Skin of body (tissue), 1 donor: ENCODE measurements at regions not wholly inside any gene's neighbourhood (a gene's known extent, or its start where the extent isn't known, plus 50 kb on each side); places are given as distances from the start of the nearest gene placed in this dataset.
"Not testable (repeated sequence)": the region's sequence is repeated elsewhere in the genome, so short reads cannot be mapped to it uniquely, and the experiment has no call there.

Experiments
- DNase-seq: peaks from one replicate; lab custom pipeline; 2025; lab: John Stamatoyannopoulos, UW

DNA sequence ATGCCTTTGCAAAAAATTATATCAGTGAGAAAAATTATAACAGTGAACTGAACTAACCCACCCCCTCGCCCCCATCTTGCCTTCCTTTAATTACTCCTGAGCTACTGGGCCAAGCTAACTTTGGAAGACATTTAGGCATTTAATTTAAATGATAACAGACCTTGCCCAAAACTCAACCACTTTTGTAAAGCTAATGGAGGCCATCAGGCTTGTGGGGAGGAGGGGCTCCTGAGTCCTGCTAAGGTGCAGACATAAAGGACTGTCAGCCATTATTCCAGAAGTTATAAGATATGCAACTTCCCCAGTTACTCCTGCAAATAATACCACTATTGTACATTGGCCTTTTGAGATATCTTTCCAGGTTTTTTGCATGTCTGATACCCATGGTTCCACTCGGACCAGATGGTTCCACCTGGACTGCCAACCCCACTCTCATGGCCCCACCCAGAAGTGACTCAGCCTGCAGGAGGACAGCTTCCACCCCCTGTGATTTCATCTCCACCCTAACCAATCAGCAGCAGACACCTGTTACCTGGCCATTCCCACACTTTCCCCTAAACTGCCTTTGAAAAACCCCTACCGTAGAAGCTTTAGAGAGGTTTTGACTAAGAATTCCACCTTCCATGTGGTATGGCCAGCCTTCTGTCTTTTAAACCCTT, 805.4 kb upstream of the CDH6 start:
- no peak for DNase-seq

DNA sequence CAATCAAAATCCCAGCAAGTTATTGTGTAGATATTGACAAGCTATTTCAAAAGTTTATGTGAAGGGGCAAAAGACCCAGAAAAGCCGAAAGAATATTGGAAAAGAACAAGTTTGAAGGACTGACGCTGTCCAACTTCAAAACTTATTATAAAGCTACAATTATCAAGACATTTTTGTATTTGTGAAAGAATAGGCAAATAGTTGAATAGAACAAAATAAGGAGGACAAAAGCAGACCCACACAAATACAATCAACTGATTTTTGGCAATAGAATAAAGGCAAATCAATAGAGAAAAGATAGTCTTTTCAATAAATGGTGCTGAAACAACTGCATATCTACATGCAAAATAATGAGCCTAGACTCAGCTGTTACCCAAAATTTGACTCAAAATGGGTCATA, 807.7 kb upstream of the CDH6 start:
- DNase-seq = no peak

DNA sequence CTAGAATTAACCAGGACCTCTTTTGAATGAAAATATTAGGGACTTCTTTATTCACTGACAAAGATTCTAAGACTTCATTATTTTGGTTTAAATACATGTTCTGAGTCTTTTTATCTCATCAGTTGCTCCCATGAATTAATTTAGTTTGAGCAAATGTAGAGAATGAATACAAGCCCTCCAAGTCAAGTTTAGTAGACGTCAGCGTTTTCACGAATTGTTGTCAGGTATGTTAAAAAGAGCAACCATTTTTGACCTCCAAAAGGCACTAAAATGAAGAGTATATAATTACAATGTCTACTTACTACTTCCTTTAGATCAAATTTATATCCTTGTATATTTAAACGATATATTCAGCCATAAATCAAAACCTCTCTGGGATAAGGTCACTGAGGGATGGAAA, 809.3 kb upstream of the CDH6 start:
- DNase-seq = no peak

DNA sequence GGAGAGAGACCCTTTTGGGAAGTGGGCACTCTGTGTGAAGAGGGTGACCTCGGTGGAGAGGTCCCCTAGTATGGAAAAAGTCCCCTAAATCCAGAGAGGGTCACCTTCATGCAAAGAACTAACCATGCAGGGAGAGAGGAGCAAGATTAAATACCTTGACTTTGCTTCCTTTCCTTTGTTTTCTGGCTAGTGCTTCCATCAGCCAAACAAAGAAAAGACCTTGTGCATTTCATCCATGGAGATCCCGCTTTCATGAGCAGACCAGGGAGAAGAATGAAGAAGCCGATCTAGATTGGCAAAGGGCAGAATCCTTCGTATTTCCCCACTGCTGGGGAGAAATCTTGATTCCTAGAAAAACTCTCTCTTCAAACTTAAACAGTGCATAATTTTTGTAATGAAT, 813.3 kb upstream of the CDH6 start:
- DNase-seq = no peak

DNA sequence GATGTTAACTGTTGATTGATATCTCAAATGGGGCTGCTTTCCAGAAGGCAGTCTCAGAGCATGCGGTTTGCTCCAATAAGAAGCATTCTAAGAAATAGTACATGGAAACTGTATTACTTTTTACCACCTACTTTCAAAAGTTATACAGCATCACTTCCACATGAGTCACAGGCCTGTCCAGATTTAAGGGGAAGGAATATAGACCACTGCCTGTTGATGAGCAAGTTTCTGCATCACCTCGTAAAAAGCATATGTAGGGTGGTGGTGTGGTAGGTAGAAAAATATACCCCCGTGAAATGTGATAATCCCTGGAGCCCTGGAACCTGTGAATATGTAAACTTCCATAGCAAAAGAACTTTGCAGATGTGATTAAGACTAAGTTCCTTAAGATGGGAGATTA, 816.6 kb upstream of the CDH6 start:
- no peak for DNase-seq

DNA sequence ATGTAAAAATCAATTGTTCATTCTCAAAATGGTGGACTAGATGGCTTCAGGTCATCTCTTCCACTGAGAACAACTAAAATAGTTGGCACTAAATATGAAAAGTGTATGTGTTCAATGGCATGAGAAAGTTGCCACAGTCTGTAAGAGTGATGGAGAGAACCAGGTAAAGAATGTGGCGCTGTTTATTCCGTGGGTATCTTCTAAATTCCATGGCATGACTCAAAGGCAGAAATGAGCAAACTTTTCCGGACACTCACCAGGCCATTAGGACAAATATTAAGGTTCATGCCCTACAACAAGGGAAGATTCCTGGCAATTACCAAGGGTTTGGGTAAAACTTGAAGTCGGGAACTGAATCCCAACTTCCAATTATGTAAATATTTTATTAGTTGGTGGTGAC, 825.4 kb upstream of the CDH6 start:
- DNase-seq = no peak

DNA sequence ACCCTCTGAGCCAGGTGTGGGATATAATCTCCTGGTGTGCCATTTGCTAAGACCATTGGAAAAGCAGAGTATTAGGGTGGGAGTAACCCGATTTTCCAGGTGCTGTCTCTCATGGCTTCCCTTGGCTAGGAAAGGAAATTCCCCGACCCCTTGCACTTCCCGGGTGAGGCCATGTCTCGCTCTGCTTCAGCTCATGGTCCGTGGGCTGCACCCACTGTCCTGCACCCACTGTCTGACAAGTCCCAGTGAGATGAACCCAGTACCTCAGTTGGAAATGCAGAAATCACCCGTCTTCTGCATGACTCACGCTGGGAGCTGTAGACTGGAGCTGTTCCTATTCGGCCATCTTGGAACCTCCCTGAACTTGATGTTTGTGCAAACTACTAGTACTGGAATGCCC, 828.5 kb upstream of the CDH6 start:
- DNase-seq = not testable (repeated sequence)

DNA sequence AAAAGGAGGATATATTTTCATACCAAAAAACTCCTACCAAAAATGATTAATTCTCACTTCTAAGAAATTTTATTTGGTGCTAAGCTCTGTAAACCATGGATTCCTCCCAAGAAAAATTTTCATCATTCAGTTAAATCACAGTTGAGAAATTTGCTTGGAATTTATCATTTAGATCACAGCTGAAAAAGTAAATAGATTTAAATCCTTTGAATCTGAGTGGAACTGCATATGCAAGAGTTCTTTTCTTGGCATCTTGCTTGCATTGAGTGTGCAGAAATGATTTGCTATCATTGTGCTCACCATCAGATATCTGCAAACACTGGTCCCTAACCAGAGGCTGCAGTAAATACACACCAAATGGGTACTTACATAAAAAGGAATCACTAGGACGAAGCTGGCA, 836.1 kb upstream of the CDH6 start:
- DNase-seq = no peak

DNA sequence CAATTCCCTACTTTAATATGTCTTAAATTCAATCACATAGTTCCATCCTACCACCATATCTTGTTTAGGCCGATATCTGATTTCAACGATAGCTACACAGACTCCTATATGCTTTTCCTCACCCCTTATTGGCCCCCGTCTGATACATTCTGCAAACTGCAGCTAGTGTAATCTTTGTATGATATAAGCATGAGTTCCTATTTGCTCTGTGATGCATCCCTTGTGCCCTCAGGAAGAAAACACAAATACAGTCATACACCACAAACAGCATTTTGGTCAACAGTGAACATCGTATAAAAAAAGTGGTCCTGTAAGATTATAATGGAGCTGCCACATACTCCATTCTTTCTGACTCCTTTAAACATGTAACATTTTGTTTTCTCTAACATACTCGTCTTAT, 837.8 kb upstream of the CDH6 start:
- DNase-seq = no peak

DNA sequence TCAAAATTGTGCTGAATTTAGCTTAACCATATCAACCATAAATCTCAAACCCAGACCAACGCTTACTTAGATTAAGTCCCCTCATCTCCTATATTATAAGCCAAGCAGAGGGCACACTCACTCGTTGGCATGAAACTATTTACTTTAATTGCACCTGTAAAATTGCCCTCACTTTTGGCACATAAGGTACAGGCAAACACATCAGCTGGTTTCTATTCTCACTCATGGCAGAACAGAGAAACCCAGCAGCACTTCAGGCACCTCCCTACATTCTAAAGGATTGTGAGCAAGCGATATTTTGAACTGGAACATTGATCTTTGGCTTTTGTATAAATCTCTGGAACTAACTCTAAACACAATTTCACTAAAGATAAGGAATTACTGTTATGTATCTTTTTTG, 845.6 kb upstream of the CDH6 start:
- DNase-seq = no peak

DNA sequence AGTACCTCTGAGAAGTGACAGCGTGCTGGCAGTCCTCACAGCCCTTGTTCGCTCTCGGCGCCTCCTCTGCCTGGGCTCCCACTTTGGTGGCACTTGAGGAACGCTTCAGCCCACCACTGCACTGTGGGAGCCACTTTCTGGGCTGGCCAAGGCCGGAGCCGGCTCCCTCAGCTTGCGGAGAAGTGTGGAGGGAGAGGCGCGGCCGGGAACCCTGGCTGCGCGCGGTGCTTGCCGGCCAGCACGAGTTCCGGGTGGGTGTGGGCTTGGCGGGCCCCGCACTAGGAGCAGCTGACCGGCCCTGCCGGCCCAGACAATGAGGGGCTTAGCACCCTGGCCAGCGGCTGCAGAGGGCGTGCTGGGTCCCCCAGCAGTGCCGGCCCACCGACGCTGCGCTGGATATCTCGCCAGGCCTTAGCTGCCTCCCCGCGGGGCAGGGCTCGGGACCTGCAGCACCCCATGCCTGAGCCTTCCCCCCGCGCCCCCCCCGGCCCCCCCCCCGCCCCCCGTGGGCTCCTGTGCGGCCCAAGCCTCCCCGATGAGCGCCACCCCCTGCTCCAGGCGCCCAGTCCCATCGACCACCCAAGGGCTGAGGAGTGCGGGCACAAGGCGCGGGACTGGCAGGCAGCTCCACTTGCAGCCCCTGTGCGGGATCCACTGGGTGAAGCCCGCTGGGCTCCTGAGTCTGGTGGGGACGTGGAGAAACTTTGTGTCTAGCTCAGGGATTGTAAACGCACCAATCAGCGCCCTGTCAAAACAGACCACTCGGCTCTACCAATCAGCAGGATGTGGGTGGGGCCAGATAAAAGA, 847.7 kb upstream of the CDH6 start:
- DNase-seq = not testable (repeated sequence)

DNA sequence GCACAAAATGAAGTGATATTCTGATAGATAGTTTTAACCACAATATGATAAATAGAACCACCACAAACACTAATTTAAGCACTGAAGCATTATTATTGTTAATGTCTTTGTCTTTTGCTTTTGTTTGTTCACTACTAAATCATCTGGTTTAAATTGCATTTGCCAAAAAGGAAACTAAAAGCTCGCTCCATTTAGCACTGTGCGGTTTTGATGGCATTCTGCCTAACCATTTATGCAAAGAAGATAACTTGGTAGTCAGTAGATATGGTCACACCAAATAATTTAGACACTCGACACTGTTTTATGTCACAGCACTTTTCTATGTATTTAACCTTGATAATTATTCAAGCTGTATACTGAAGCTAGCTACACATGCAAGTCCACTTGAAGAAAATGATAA, 849.8 kb upstream of the CDH6 start:
- DNase-seq = no peak

DNA sequence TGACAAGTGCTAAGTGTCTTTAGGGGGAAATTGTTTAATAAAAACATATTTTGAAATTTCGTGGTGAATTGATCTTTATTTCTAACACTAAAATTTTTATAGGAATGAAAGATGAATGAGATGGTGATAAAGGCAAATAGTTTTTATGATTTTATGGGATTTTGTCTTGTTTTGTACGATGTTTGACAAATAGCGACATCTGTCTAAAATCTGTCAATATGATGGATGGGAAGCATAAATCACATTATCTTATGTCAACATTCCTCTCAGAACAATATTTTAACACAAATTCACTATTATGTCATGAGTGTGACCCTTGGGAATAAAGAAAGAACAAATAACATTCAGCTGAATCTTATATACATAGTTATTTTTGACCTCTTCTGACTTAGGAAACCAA, 852.0 kb upstream of the CDH6 start:
- DNase-seq = no peak

DNA sequence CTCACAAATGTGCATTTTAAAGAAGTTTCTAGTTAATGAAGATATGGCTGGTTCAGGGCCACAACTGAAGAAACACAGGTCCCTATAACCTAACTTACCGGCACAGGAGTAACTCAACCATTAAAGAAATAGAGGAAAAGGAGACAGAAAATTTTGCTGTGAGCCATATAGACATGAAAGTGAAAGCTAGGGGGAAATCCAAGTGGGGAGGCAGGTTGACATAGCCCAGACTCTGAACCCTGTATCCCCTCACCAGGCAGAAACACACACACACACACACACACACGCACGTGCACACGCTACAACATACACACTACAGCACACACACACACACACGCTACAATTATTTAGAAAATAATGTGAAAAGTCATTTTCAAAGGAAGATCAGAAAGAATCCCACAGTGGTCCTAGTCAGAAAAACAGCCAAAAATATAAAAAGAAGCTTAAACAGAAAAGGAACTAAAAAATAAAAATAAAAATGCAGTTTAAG, 856.4 kb upstream of the CDH6 start:
- no peak for DNase-seq

DNA sequence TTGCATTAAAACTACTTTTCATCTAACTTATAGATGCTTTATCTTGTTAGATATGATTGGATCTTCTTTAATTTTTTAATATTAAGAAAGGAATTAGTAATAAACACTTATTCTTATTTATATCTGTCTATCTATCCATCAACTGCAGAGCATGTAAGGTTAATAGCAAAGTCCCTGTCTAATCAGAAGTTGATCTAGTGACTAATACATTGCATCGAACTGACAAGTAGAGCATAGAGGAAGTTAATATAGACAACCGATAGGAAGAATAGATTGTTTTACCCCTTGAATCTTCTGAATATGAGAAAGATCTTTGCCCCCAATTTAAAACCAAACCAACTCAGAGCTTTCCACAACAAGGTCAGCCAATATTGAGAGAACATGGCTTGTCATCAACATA, 862.0 kb upstream of the CDH6 start:
- DNase-seq = no peak

DNA sequence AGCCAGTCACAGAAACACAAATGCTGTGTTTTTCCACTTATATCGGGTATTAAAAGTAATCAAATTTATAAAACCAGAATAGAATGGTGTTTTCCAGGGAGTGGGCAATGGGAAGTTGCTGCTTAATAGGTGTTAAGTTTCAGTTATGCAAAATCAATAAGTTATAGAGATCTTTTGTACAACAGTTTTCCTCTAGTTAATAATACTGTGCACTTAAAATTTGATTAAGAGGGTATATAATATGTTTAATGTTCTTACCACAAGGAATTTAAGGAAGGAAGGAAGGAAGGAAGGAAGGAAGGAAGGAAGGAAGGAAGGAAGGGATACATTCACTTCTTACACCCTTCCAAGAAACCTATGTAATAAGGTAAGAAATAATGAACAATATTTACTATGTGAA, 867.7 kb upstream of the CDH6 start:
- DNase-seq = no peak

DNA sequence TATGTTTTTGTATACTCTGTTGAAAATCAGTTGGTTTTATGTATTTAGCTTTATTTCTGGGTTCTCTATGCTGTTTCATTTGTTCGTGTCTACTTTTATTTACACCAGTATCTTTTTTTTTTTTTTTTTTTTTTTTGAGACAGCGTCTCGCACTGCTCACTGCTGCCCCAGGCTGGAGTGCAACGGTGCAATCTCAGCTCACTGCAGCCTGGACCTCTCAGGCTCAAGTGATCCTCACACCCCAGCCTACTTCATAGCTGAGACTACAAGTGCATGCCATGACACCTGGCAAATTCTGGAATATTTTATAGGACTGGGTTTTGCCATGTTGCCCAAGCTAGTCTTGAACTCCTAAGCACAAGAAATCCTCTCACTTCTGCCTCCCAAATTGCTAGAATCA, 869.4 kb upstream of the CDH6 start:
- DNase-seq = no peak

DNA sequence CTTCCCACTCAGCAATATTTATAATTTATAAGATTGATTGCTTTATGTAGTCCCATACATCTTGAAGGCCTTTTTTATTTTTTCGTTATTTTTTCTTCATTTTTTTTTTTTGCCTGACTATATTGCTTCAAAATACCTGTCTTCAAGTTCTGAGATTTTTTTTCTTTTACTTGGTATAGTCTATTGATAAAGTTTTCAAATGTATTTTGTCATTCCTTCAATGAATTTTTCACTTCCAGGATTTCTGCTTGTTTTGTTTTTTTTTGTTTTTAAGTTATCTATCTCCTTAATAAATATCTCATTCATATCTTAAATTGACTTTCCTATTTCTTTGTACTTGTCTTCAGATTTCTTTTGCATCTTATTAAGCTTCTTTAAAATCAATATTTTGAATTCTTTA, 905.6 kb upstream of the CDH6 start:
- no peak for DNase-seq

DNA sequence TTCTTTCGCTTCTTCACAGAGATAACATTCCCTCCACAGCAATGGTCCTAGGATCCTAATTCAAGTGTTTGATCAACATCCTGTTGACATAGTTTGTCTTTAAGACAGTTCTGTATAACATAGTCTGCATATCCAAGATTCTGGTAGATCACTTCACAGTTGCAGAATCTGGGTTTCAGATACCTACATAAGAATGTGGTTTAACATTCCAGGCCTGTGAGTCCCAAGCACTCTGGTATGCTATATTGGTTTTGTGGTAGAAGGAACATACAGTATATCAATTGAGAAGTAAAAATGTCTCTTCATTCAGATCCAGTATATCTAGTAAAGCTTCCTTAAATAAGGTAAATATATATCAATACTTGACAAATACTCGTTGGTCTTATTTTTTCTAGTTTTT, 914.2 kb upstream of the CDH6 start:
- DNase-seq = no peak

DNA sequence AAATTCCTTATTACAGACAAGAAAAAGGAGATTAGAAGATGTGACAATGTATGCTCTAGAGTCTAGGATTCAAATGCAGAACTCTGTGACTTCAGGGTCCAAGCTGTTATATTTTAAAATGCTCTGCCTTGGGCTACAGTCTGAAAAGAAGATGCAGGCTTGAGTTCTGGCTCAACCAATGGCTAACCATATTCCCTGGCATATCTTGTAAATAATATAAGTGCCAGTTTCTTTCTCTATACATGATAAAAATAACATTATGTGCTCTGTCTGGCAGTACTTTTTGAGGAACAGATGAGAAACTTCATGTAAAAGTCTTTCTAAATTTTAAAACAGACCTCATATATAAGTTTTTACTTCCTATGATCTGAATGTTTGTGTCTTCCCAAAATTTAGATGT, 926.5 kb upstream of the CDH6 start:
- DNase-seq = no peak

DNA sequence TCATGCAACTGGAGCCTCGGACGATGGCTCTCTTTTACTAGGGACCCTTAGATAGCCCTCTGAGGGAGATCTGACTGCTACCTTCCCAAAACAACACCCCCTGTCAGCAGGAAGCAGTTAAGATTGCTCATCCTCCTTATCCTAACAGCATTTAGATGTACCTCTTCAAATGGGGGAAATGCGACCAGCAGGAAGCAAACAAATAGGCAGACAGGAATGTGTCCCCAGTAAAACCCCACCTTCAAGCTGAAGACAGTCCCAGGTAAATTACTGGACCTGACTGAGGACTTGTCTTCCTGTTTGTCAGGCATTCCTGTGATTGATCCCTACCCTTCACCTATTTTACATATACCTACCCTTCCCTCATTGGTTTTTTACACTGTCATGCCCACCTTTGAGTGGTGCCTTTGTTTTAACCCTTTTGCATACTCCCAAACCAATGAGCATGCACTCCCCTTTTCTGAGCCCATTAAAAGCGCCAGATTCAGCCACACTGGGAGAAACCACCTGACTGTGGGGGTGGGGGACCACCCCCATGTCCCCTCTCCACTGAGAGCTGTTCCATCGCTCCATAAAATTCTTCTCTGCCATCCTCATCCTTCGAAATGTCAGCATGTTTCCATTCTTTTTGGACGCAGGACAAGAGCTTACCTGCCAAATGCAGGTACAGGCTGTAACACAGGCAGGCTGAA, 954.0 kb upstream of the CDH6 start:
- DNase-seq = no peak

DNA sequence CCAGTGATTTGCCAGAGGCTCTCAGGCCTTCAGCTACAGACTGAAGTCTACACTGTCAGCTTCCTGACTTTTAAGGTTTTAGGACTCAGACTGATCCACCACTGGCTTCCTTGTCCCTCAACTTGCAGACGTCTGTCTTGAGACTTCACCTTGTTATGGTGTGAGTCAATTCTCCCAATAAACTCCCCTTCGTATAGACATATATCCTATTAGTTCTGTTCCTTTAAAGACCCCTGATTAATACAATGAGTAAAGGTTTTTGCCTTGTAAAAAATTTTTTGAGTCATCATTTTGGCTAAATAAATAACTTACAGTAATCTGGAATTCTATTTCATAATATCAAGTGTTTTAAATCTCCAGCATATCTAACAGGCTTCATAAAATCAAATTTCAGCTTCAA, 956.3 kb upstream of the CDH6 start:
- no peak for DNase-seq

DNA sequence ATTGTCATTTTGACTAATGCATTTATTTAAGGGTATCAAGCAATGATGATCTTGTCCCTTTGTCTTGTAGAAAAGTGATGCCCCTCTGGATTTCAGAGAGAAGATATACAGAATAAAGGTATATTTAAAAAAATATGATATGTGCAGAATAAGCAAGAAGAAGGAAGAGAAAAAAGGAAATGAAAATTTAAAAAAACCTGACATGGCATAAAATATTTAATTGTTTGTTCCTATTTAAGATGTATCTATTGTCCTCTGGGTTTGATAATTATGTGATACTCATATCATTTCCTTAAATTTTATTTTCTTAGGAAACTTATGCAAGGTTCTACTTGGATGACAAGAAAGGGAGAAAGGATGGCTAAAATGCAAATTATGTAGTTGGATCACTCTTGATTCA, 983.7 kb upstream of the CDH6 start:
- DNase-seq = no peak
